Inflammatory macrophage treated with lipopolysaccharide for 1 hour (primary cell): ENCODE measurements at regions not wholly inside any gene's neighbourhood (a gene's known extent, or its start where the extent isn't known, plus 50 kb on each side); places are given as distances from the start of the nearest gene placed in this dataset.
"Not testable (repeated sequence)": the region's sequence is repeated elsewhere in the genome, so short reads cannot be mapped to it uniquely, and the experiment has no call there.

ENCODE experiments used
- DNase-seq, 2 donors: peaks; one replicate each; pipeline ENCODE4 v3.0.0-alpha.2; 2020 to 2022

- peak in 1 of 2 donors; percentile 41 for DNase-seq
Observed at GRCh38 chr18:47397671-47398319, 146.3 kb upstream of the SKOR2 start.

GRCh38 chr18:47391665-47392064, 140.2 kb upstream of the SKOR2 start:
- no peak for DNase-seq

- DNase-seq: no peak
Observed at GRCh38 chr18:47390410-47391024, 139.1 kb upstream of the SKOR2 start.

- DNase-seq: no peak
Observed at GRCh38 chr18:47389210-47389609, 137.8 kb upstream of the SKOR2 start.

GRCh38 chr18:47387864-47388263, 136.4 kb upstream of the SKOR2 start:
- no peak for DNase-seq

GRCh38 chr18:47383729-47384128, 132.3 kb upstream of the SKOR2 start:
- no peak for DNase-seq

- no peak for DNase-seq
Observed at GRCh38 chr18:47381975-47382570, 130.6 kb upstream of the SKOR2 start.

- no peak for DNase-seq
Observed at GRCh38 chr18:47380153-47380552, 128.7 kb upstream of the SKOR2 start.

GRCh38 chr18:47373465-47373864, 122.0 kb upstream of the SKOR2 start:
- DNase-seq: no peak

- no peak for DNase-seq
Observed at GRCh38 chr18:47370052-47370451, 118.6 kb upstream of the SKOR2 start.

GRCh38 chr18:47354061-47354460, 102.6 kb upstream of the SKOR2 start:
- DNase-seq: not testable (repeated sequence)

GRCh38 chr18:47346016-47346415, 94.6 kb upstream of the SKOR2 start:
- no peak for DNase-seq

- DNase-seq: no peak
Observed at GRCh38 chr18:47345291-47345690, 93.8 kb upstream of the SKOR2 start.

GRCh38 chr18:47343291-47343690, 91.8 kb upstream of the SKOR2 start:
- no peak for DNase-seq

- no peak for DNase-seq
Observed at GRCh38 chr18:47342566-47342965, 91.1 kb upstream of the SKOR2 start.

GRCh38 chr18:47341678-47342077, 90.2 kb upstream of the SKOR2 start:
- DNase-seq: no peak

GRCh38 chr18:47334966-47335365, 83.5 kb upstream of the SKOR2 start:
- DNase-seq: no peak

- no peak for DNase-seq
Observed at GRCh38 chr18:47333926-47334635, 82.6 kb upstream of the SKOR2 start.

- no peak for DNase-seq
Observed at GRCh38 chr18:47331641-47332040, 80.2 kb upstream of the SKOR2 start.

GRCh38 chr18:47331026-47331425, 79.6 kb upstream of the SKOR2 start:
- no peak for DNase-seq

GRCh38 chr18:47323158-47323557, 71.7 kb upstream of the SKOR2 start:
- no peak for DNase-seq

- DNase-seq: no peak
Observed at GRCh38 chr18:47321815-47322214, 70.4 kb upstream of the SKOR2 start.

- no peak for DNase-seq
Observed at GRCh38 chr18:47317824-47318508, 66.5 kb upstream of the SKOR2 start.
